ENCODE measurements at regions not wholly inside any gene's neighbourhood (a gene's known extent, or its start where the extent isn't known, plus 50 kb on each side); places are given as distances from the start of the nearest gene placed in this dataset.
"Not testable (repeated sequence)": the region's sequence is repeated elsewhere in the genome, so short reads cannot be mapped to it uniquely, and the experiment has no call there.

DNA sequence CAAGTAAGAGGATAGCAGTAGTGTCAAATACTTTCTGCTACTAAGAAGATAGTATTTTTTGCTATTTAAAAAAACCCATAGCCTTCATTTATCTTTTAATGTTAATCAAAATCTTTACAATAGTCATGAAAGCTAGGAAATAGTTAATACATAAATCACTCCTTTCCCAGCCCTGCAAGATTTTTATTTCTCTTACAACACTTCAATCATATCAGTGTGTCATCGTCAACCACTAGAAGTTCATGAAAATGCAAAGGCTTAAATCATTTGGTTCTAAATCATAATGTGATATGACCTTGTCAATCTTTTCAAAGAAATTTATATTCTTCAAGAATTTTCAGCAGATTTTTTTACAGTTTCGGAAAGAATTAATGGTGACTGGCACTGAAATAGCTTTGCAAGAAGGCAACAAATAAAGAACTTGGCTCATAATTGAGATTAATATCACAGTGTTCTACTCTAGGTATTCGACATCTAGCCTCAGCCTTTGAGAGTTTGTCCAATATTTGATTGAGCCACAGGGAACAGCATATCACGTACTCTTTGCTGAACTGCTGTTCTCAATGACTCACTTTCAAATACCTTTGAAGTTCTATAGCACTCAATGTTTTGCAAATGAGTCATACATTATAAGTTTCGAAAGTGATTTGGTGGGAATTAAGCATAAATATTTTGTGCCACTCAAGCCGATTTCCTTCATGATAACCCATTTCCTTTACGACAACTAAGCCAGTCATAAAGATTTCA, 384.0 kb upstream of the FOXG1 start:
- peak in 1 of 2 donors; percentile 17 for DNase-seq
- Histone ChIP-seq H3K4me2 (ENCODE audit: low read length) (no peak overlapping the region), H3K36me3 (ENCODE audit: control insufficient read depth in 1 of 2, insufficient read depth in 2 of 2, low read length in 2 of 2) (no peaks in the 10 kb centered on the region), H3K23ac (ENCODE audit: low read length) (no peak overlapping the region), H3K4me1 (ENCODE audit: control insufficient read depth in 1 of 2, insufficient read depth in 2 of 2, low read length in 2 of 2) (no peaks in the 10 kb centered on the region), H4K8ac (ENCODE audit: low read depth, low read length) (no peak overlapping the region), H3K27ac (ENCODE audit: low read depth, low read length) (no peak overlapping the region), H3K4me3 (ENCODE audit: low read depth, low read length) (no peak overlapping the region), H3K79me2 (ENCODE audit: control insufficient read depth, insufficient read depth, low read length, poor library complexity) (no peaks in the 10 kb centered on the region), H3K14ac (ENCODE audit: low read length) (no peak overlapping the region), H2AK5ac (ENCODE audit: low read length) (no peak overlapping the region), H2BK12ac (ENCODE audit: low read length) (no peak overlapping the region), H4K12ac (ENCODE audit: low read depth, low read length) (no peak overlapping the region), H3K27me3 (ENCODE audit: insufficient read depth, low read length) (no peaks in the 10 kb centered on the region), H3K79me1 (ENCODE audit: low read length) (no peaks in the 10 kb centered on the region), H3K9me3 (ENCODE audit: insufficient read depth, low read depth, low read length) (no peaks in the 10 kb centered on the region), H3K9ac (ENCODE audit: low read length) (no peak overlapping the region), H3K4ac (ENCODE audit: low read depth, low read length) (no peak overlapping the region), H2BK5ac (ENCODE audit: low read depth, low read length, poor library complexity) (no peak overlapping the region), H2BK120ac (ENCODE audit: insufficient read depth, low read length, poor library complexity) (no peak overlapping the region), H4K91ac (ENCODE audit: low read depth, low read length) (no peak overlapping the region), H2AFZ (ENCODE audit: insufficient read depth, low read length, poor library complexity) (no peak overlapping the region), H3K18ac (ENCODE audit: low read length) (no peak overlapping the region)
- WGBS (ENCODE audit: extremely low coverage, insufficient coverage, insufficient read length), result no CpG with 5 or more reads among the region's 7 CpGs

DNA sequence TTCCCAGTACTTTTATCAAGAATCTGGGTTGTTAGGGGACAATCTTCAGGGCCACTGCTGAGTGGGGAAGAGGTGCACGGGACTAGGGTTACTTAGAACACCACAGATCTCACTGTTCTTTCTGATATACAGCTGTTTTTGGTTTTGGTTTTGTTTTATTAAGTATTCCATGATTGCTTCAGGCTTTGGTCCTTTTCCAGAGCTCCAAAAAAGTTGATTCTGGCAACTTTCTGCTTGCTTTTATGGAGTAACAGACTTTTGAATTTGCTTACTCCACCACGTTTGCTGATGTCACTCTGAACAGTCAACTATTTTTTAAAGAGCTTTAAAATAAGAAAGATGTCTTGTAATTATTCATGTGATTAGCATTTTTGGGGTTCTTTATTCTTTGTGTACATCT, 368.1 kb upstream of the FOXG1 start:
- no peak overlapping the region for H3K4me2 ChIP-seq (ENCODE audit: low read length)
- DNase-seq, result no peak
- H3K27me3 ChIP-seq (ENCODE audit: insufficient read depth, low read length), result no peaks in the 10 kb centered on the region
- no peak overlapping the region for H3K9ac ChIP-seq (ENCODE audit: low read length)
- no peak overlapping the region for H3K4me3 ChIP-seq (ENCODE audit: low read depth, low read length)
- H4K91ac ChIP-seq (ENCODE audit: low read depth, low read length), result no peak overlapping the region
- H4K8ac ChIP-seq (ENCODE audit: low read depth, low read length), result no peak overlapping the region
- no peak overlapping the region for H2BK12ac ChIP-seq (ENCODE audit: low read length)
- no peaks in the 10 kb centered on the region for H3K4me1 ChIP-seq (ENCODE audit: control insufficient read depth in 1 of 2, insufficient read depth in 2 of 2, low read length in 2 of 2)
- no peaks in the 10 kb centered on the region for H3K36me3 ChIP-seq (ENCODE audit: control insufficient read depth in 1 of 2, insufficient read depth in 2 of 2, low read length in 2 of 2)
- no peaks in the 10 kb centered on the region for H3K79me2 ChIP-seq (ENCODE audit: control insufficient read depth, insufficient read depth, low read length, poor library complexity)
- H3K4ac ChIP-seq (ENCODE audit: low read depth, low read length), result no peak overlapping the region
- H3K27ac ChIP-seq (ENCODE audit: low read depth, low read length), result no peak overlapping the region
- H2BK5ac ChIP-seq (ENCODE audit: low read depth, low read length, poor library complexity), result no peak overlapping the region
- no peak overlapping the region for H3K18ac ChIP-seq (ENCODE audit: low read length)
- H2AFZ ChIP-seq (ENCODE audit: insufficient read depth, low read length, poor library complexity), result no peak overlapping the region
- no peak overlapping the region for H2AK5ac ChIP-seq (ENCODE audit: low read length)
- H3K14ac ChIP-seq (ENCODE audit: low read length), result no peak overlapping the region
- no peak overlapping the region for H4K12ac ChIP-seq (ENCODE audit: low read depth, low read length)
- H2BK120ac ChIP-seq (ENCODE audit: insufficient read depth, low read length, poor library complexity), result no peak overlapping the region
- no CpG with 5 or more reads among the region's 2 CpGs for WGBS (ENCODE audit: extremely low coverage, insufficient coverage, insufficient read length)
- H3K79me1 ChIP-seq (ENCODE audit: low read length), result no peaks in the 10 kb centered on the region
- no peak overlapping the region for H3K23ac ChIP-seq (ENCODE audit: low read length)
- H3K9me3 ChIP-seq (ENCODE audit: insufficient read depth, low read depth, low read length), result no peaks in the 10 kb centered on the region

DNA sequence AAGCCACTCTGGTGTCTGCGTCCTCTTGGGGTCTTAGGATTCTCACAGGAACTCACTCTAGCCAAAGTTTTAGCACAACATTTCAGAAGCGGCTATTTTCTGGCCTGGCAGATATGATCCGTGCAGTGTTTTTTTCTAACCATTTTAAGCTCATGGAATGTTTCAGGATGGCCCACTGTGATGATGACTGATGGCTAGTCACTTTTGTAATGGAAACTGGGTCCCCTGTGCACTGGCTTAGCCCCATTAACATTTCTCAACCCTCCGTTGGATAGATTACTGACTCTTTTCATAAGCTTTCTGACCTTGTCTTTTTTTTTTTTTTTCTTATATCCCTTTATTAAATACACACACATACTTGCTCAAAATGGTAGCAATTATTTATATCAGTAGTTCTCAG, 364.9 kb upstream of the FOXG1 start:
- H4K91ac ChIP-seq (ENCODE audit: low read depth, low read length); DNase-seq; H3K4ac ChIP-seq (ENCODE audit: low read depth, low read length); H3K9me3 ChIP-seq (ENCODE audit: insufficient read depth, low read depth, low read length); H3K79me2 ChIP-seq (ENCODE audit: control insufficient read depth, insufficient read depth, low read length, poor library complexity); H3K4me3 ChIP-seq (ENCODE audit: low read depth, low read length); H3K18ac ChIP-seq (ENCODE audit: low read length); H2BK120ac ChIP-seq (ENCODE audit: insufficient read depth, low read length, poor library complexity); H3K27ac ChIP-seq (ENCODE audit: low read depth, low read length); H3K27me3 ChIP-seq (ENCODE audit: insufficient read depth, low read length); H2AK5ac ChIP-seq (ENCODE audit: low read length); H3K36me3 ChIP-seq (ENCODE audit: control insufficient read depth in 1 of 2, insufficient read depth in 2 of 2, low read length in 2 of 2); H3K14ac ChIP-seq (ENCODE audit: low read length); H2BK5ac ChIP-seq (ENCODE audit: low read depth, low read length, poor library complexity); H3K9ac ChIP-seq (ENCODE audit: low read length); H3K4me2 ChIP-seq (ENCODE audit: low read length); H2BK12ac ChIP-seq (ENCODE audit: low read length); H3K23ac ChIP-seq (ENCODE audit: low read length); H3K4me1 ChIP-seq (ENCODE audit: control insufficient read depth in 1 of 2, insufficient read depth in 2 of 2, low read length in 2 of 2); H4K8ac ChIP-seq (ENCODE audit: low read depth, low read length); H2AFZ ChIP-seq (ENCODE audit: insufficient read depth, low read length, poor library complexity); H3K79me1 ChIP-seq (ENCODE audit: low read length); H4K12ac ChIP-seq (ENCODE audit: low read depth, low read length): not testable (repeated sequence)
- no CpG with 5 or more reads among the region's 4 CpGs for WGBS (ENCODE audit: extremely low coverage, insufficient coverage, insufficient read length)

DNA sequence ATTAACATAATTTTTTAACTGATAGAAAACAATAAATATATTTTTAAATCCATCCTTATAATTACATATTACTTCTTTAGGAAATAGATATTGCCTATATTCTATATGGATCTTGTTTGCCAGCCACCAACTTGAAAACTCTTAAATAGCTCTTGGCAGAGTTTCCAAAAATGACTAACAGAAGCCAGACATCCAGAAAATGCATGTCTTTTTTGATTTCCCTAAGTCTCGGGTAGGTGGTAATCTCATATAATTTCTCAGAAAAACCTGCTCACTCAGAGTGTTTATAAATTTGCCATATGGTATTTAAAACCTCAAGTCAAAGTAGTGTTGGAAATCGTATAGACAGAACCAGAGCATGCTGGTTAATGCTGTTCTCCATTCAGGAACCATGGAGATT, 360.4 kb upstream of the FOXG1 start:
- Histone ChIP-seq H3K4me2 (ENCODE audit: low read length) (no peak overlapping the region), H3K9ac (ENCODE audit: low read length) (no peak overlapping the region), H3K18ac (ENCODE audit: low read length) (no peak overlapping the region), H3K4ac (ENCODE audit: low read depth, low read length) (no peak overlapping the region), H2BK5ac (ENCODE audit: low read depth, low read length, poor library complexity) (no peak overlapping the region), H3K27ac (ENCODE audit: low read depth, low read length) (no peak overlapping the region), H4K8ac (ENCODE audit: low read depth, low read length) (no peak overlapping the region), H3K4me3 (ENCODE audit: low read depth, low read length) (no peak overlapping the region), H3K9me3 (ENCODE audit: insufficient read depth, low read depth, low read length) (no peaks in the 10 kb centered on the region), H3K36me3 (ENCODE audit: control insufficient read depth in 1 of 2, insufficient read depth in 2 of 2, low read length in 2 of 2) (no peaks in the 10 kb centered on the region), H3K79me2 (ENCODE audit: control insufficient read depth, insufficient read depth, low read length, poor library complexity) (no peaks in the 10 kb centered on the region), H3K27me3 (ENCODE audit: insufficient read depth, low read length) (no peaks in the 10 kb centered on the region), H4K91ac (ENCODE audit: low read depth, low read length) (no peak overlapping the region), H2AK5ac (ENCODE audit: low read length) (no peak overlapping the region), H3K79me1 (ENCODE audit: low read length) (no peaks in the 10 kb centered on the region), H2AFZ (ENCODE audit: insufficient read depth, low read length, poor library complexity) (no peak overlapping the region), H2BK12ac (ENCODE audit: low read length) (no peak overlapping the region), H4K12ac (ENCODE audit: low read depth, low read length) (no peak overlapping the region), H2BK120ac (ENCODE audit: insufficient read depth, low read length, poor library complexity) (no peak overlapping the region), H3K14ac (ENCODE audit: low read length) (no peak overlapping the region), H3K4me1 (ENCODE audit: control insufficient read depth in 1 of 2, insufficient read depth in 2 of 2, low read length in 2 of 2) (no peaks in the 10 kb centered on the region), H3K23ac (ENCODE audit: low read length) (no peak overlapping the region)
- WGBS (ENCODE audit: extremely low coverage, insufficient coverage, insufficient read length), result no CpG with 5 or more reads among the region's 2 CpGs
- DNase-seq, result no peak
